GM23248 (cell line): ENCODE measurements at regions not wholly inside any gene's neighbourhood (a gene's known extent, or its start where the extent isn't known, plus 50 kb on each side); places are given as distances from the start of the nearest gene placed in this dataset.

Experiments used
- DNase-seq: peaks from one replicate; pipeline ENCODE4 v3.0.0-alpha.2; 2015
- H2AFZ ChIP-seq: fragments of 200-600 bp; sonication (generic); 2 replicates; pipeline ENCODE4 v1.6.1; 2016; ENCODE audit warnings: antibody characterized with exemption
- H3F3A ChIP-seq: fragments of 200-600 bp; sonication (generic); 2 replicates; pipeline ENCODE4 v1.6.1; 2016; ENCODE audit warnings: mild to moderate bottlenecking, antibody characterized with exemption, mixed run types; ENCODE audit not compliant: insufficient read depth
- H3K27ac ChIP-seq: fragments of 200-600 bp; sonication (generic); 2 replicates; pipeline ENCODE4 v1.5.1; 2016; ENCODE audit warnings: mild to moderate bottlenecking
- H3K27me3 ChIP-seq: fragments of 200-600 bp; sonication (generic); replicated peaks from 2 replicates; pipeline ENCODE4 v1.6.1; 2016; ENCODE audit warnings: mild to moderate bottlenecking; ENCODE audit not compliant: insufficient read depth
- H3K36me3 ChIP-seq: fragments of 200-600 bp; sonication (generic); 2 replicates; pipeline ENCODE4 v1.6.1; 2016; ENCODE audit warnings: low read depth, mild to moderate bottlenecking
- H3K4me1 ChIP-seq: fragments of 200-600 bp; sonication (generic); 2 replicates; pipeline ENCODE4 v1.6.1; 2016; ENCODE audit warnings: mild to moderate bottlenecking; ENCODE audit not compliant: insufficient read depth
- H3K4me2 ChIP-seq: fragments of 200-600 bp; sonication (generic); one replicate; pipeline ENCODE4 v1.6.1; 2016; ENCODE audit warnings: mild to moderate bottlenecking; ENCODE audit not compliant: unreplicated experiment
- H3K4me3 ChIP-seq: fragments of 200-600 bp; sonication (generic); 2 replicates; pipeline ENCODE4 v1.5.1; 2016; ENCODE audit warnings: mild to moderate bottlenecking
- H3K79me2 ChIP-seq: fragments of 200-600 bp; sonication (generic); 2 replicates; pipeline ENCODE4 v1.6.1; 2016; ENCODE audit warnings: mild to moderate bottlenecking; ENCODE audit not compliant: insufficient read depth
- H3K9ac ChIP-seq: fragments of 200-600 bp; sonication (generic); 2 replicates; pipeline ENCODE4 v1.6.1; 2016; ENCODE audit warnings: mild to moderate bottlenecking
- H3K9me2 ChIP-seq: fragments of 200-600 bp; sonication (generic); 2 replicates; pipeline ENCODE4 v1.6.1; 2016; ENCODE audit warnings: mixed run types, mild to moderate bottlenecking, moderate library complexity; ENCODE audit not compliant: insufficient read depth
- H3K9me3 ChIP-seq: fragments of 200-600 bp; sonication (generic); one replicate; pipeline ENCODE4 v1.6.1; 2017; ENCODE audit warnings: low read depth
- H4K20me1 ChIP-seq: fragments of 200-600 bp; sonication (generic); 2 replicates; pipeline ENCODE4 v1.6.0; 2016; ENCODE audit not compliant: insufficient read depth
- EZH2 ChIP-seq: fragments of 200-600 bp; sonication (generic); IDR thresholded peaks from 2 replicates; pipeline ENCODE4 v1.6.1; 2018; ENCODE audit warnings: antibody characterized with exemption, mild to moderate bottlenecking; ENCODE audit not compliant: insufficient read depth, poor library complexity, severe bottlenecking
- EZH2phosphoT487 ChIP-seq: fragments of 200-600 bp; sonication (generic); IDR thresholded peaks from 2 replicates; pipeline ENCODE4 v1.6.1; 2018; ENCODE audit warnings: antibody characterized with exemption, moderate library complexity, mild to moderate bottlenecking, low read depth; ENCODE audit not compliant: insufficient read depth
- WGBS, 2 experiments: methylation state at CpG; one replicate each; pipeline ENCODE4 v1.1.6; 2015 to 2017; ENCODE audit warnings: low lambda C conversion rate in 2 of 2, low coverage in 1 of 2; ENCODE audit errors: missing lambda C conversion rate in 2 of 2; 5-methylcytosine and 5-hydroxymethylcytosine counted together
- in situ Hi-C: fragments of 300-500 bp; cut with MboI; formaldehyde crosslinking; loops from 2 replicates; pipeline ENCODE4 v1.15.0; 2020

GRCh38 chr5:103780794-103781193 is 218.2 kb upstream of the NUDT12 start:
- Histone ChIP-seq H3F3A (no peaks in the 10 kb centered on the region), H3K4me3 (no peak overlapping the region), H3K36me3 (no peaks in the 10 kb centered on the region), H3K4me2 (no peak overlapping the region), H3K9me3 (no peaks in the 10 kb centered on the region), H3K79me2 (no peaks in the 10 kb centered on the region), H3K4me1 (no peaks in the 10 kb centered on the region), H2AFZ (no peak overlapping the region), H3K9me2 (no peaks in the 10 kb centered on the region), H3K9ac (no peak overlapping the region), H3K27ac (no peak overlapping the region), H3K27me3 (no peaks in the 10 kb centered on the region), H4K20me1 (no peaks in the 10 kb centered on the region)
- in situ Hi-C loops, result no loop called here
- 13 to 32% methylated on average over 2 of the region's 2 CpGs for WGBS, 2 experiments
- no peak for DNase-seq
- TF ChIP-seq EZH2phosphoT487 (no peak), EZH2 (no peak)

- Histone ChIP-seq H4K20me1 (no peaks in the 10 kb centered on the region), H3K4me1 (no peaks in the 10 kb centered on the region), H3K9me3 (no peaks in the 10 kb centered on the region), H2AFZ (no peak overlapping the region), H3K27ac (no peak overlapping the region), H3K36me3 (no peaks in the 10 kb centered on the region), H3K27me3 (no peaks in the 10 kb centered on the region), H3K79me2 (no peaks in the 10 kb centered on the region), H3K9ac (no peak overlapping the region), H3F3A (no peaks in the 10 kb centered on the region), H3K4me3 (no peak overlapping the region), H3K4me2 (no peak overlapping the region), H3K9me2 (no peaks in the 10 kb centered on the region)
- TF ChIP-seq EZH2phosphoT487, result no peak
- no peak for DNase-seq
- WGBS, 2 experiments, result 30 to 35% methylated on average over 1 of the region's 1 CpG
- in situ Hi-C loops, result no loop called here
Observed at GRCh38 chr5:103774721-103775120, 212.1 kb upstream of the NUDT12 start.

GRCh38 chr5:103772248-103772647 is 209.7 kb upstream of the NUDT12 start:
- no peaks in the 10 kb centered on the region for H4K20me1 ChIP-seq
- no peak overlapping the region for H2AFZ ChIP-seq
- H3K9me3 ChIP-seq, result no peaks in the 10 kb centered on the region
- H3K4me2 ChIP-seq, result no peak overlapping the region
- DNase-seq, result no peak
- H3K9ac ChIP-seq, result no peak overlapping the region
- no peaks in the 10 kb centered on the region for H3K27me3 ChIP-seq
- TF ChIP-seq EZH2 (no peak), EZH2phosphoT487 (no peak)
- no peaks in the 10 kb centered on the region for H3K79me2 ChIP-seq
- in situ Hi-C loops, result no loop called here
- H3K4me1 ChIP-seq, result no peaks in the 10 kb centered on the region
- no peak overlapping the region for H3K4me3 ChIP-seq
- H3K9me2 ChIP-seq, result no peaks in the 10 kb centered on the region
- no peaks in the 10 kb centered on the region for H3K36me3 ChIP-seq
- WGBS, 2 experiments, result 9 to 13% methylated on average over 2 of the region's 2 CpGs
- H3F3A ChIP-seq, result no peaks in the 10 kb centered on the region
- H3K27ac ChIP-seq, result no peak overlapping the region

- Histone ChIP-seq H3K9me2 (no peaks in the 10 kb centered on the region), H3K9me3 (no peaks in the 10 kb centered on the region), H3K4me1 (no peaks in the 10 kb centered on the region), H3F3A (no peaks in the 10 kb centered on the region), H2AFZ (no peak overlapping the region), H3K4me2 (no peak overlapping the region), H4K20me1 (no peaks in the 10 kb centered on the region), H3K9ac (no peak overlapping the region), H3K4me3 (no peak overlapping the region), H3K27ac (no peak overlapping the region), H3K79me2 (no peaks in the 10 kb centered on the region), H3K27me3 (no peaks in the 10 kb centered on the region), H3K36me3 (no peaks in the 10 kb centered on the region)
- in situ Hi-C loops, result no loop called here
- DNase-seq, result no peak
- WGBS, 2 experiments, result 32 to 52% methylated on average over 10 of the region's 10 CpGs
- TF ChIP-seq EZH2, result no peak
- no peak for TF ChIP-seq EZH2phosphoT487
Observed at GRCh38 chr5:103764403-103764802, 201.8 kb upstream of the NUDT12 start.

- 22 to 28% methylated on average over 2 of the region's 2 CpGs for WGBS, 2 experiments
Observed at GRCh38 chr5:103758996-103759395, 196.4 kb upstream of the NUDT12 start.

More at GRCh38 chr5:103758996-103759395, 196.4 kb upstream of the NUDT12 start:
- Histone ChIP-seq H2AFZ (no peak overlapping the region), H3K79me2 (no peaks in the 10 kb centered on the region), H3K9me3 (no peaks in the 10 kb centered on the region), H3K27me3 (no peaks in the 10 kb centered on the region), H3K9ac (no peak overlapping the region), H3F3A (no peaks in the 10 kb centered on the region), H3K4me1 (no peaks in the 10 kb centered on the region), H3K36me3 (no peaks in the 10 kb centered on the region), H3K27ac (no peak overlapping the region), H3K4me3 (no peak overlapping the region), H3K9me2 (no peaks in the 10 kb centered on the region), H3K4me2 (no peak overlapping the region), H4K20me1 (no peaks in the 10 kb centered on the region)
- TF ChIP-seq EZH2phosphoT487, result no peak
- no peak for TF ChIP-seq EZH2
- in situ Hi-C loops, result no loop called here
- DNase-seq, result no peak
